ENCODE measurements at regions not wholly inside any gene's neighbourhood (a gene's known extent, or its start where the extent isn't known, plus 50 kb on each side); places are given as distances from the start of the nearest gene placed in this dataset.

GRCh38 chr12:28966046-28966780, 182.9 kb upstream of the FAR2 start:
- FAIRE-seq, result no peak
- CTCF ChIA-PET, result no interaction called here

More at GRCh38 chr12:28966046-28966780, 182.9 kb upstream of the FAR2 start:
- no peaks in the 10 kb centered on the region for H3K27me3 ChIP-seq (replicated peaks in 1 of 2; ENCODE audit: control insufficient read depth in 2 of 2, insufficient read depth in 2 of 2, low read length in 1 of 2)
- no peaks in the 10 kb centered on the region for H4K20me1 ChIP-seq (ENCODE audit: control insufficient read depth, insufficient read depth)
- H3K4me1 ChIP-seq (ENCODE audit: control insufficient read depth, insufficient read depth, low read length), result no peaks in the 10 kb centered on the region
- ChIA-PET SMC1A (ENCODE audit: uncharacterized antibody, unreplicated experiment) (interaction anchor here (1.1 kb wide), 1 partner anchor 429 kb away, joined by 3 read pairs; no protein-coding TSS in a partner anchor), POLR2A (no interaction called here), RAD21 (ENCODE audit: unreplicated experiment) (no interaction called here)
- H3K4me2 ChIP-seq (ENCODE audit: control insufficient read depth, insufficient read depth), result no peak overlapping the region
- no peaks in the 10 kb centered on the region for H3K79me2 ChIP-seq (ENCODE audit: control insufficient read depth, insufficient read depth, low read length)
- no peak for ATAC-seq
- no peak for TF ChIP-seq BCL11A (IDR thresholded peaks at IDR 0.05; ENCODE audit: low read depth, low read length)
- no peak for TF ChIP-seq TCF12 (IDR thresholded peaks at IDR 0.05; ENCODE audit: low read depth, low read length)
- no peak for TF ChIP-seq NFYB (IDR thresholded peaks at IDR 0.05; ENCODE audit: insufficient read depth, low read depth, low read length)
- no peak for TF ChIP-seq ZNF592 (IDR thresholded peaks at IDR 0.05)
- no peak for TF ChIP-seq RB1 (IDR thresholded peaks at IDR 0.05; ENCODE audit: borderline replicate concordance)
- TF ChIP-seq POLR2AphosphoS5 (IDR thresholded peaks at IDR 0.05; ENCODE audit: low read length), result no peak
- no peak for TF ChIP-seq BACH1 (IDR thresholded peaks at IDR 0.05; ENCODE audit: borderline replicate concordance)
- TF ChIP-seq TAF1 (IDR thresholded peaks at IDR 0.05; ENCODE audit: borderline replicate concordance, low read depth, low read length), result no peak
- no peak for TF ChIP-seq ZZZ3 (IDR thresholded peaks at IDR 0.05; ENCODE audit: control insufficient read depth, insufficient read length, low read depth)
- TF ChIP-seq ZNF217 (IDR thresholded peaks at IDR 0.05), result no peak
- TF ChIP-seq CREB1 (IDR thresholded peaks at IDR 0.05; ENCODE audit: low read depth), result no peak
- no peak for TF ChIP-seq KDM1A (IDR thresholded peaks at IDR 0.05; ENCODE audit: borderline replicate concordance)
- TF ChIP-seq NR2C1 (IDR thresholded peaks at IDR 0.05), result no peak
- H3K9me3 ChIP-seq (replicated peaks; ENCODE audit: control insufficient read depth, insufficient read depth, low read length), result no peaks in the 10 kb centered on the region
- no peak for DNase-seq (ENCODE audit: low read depth, low spot score)
- intact Hi-C loops (cut with micrococcal nuclease; ENCODE audit: unreplicated experiment), result no loop called here
- H3K36me3 ChIP-seq (ENCODE audit: control insufficient read depth in 2 of 2, insufficient read depth in 2 of 2, low read length in 1 of 2), result no peaks in the 10 kb centered on the region
- H2AFZ ChIP-seq (ENCODE audit: control insufficient read depth, low read depth, low read length), result no peak overlapping the region
- 14% methylated on average over 3 of the region's 3 CpGs for WGBS (ENCODE audit: insufficient coverage, insufficient replicate concordance, low lambda C conversion rate, missing lambda C conversion rate)
- in situ Hi-C loops (cut with MboI), result no loop called here
- H3K27ac ChIP-seq (ENCODE audit: control insufficient read depth, insufficient read depth), result no peak overlapping the region
- no peak overlapping the region for H3K4me3 ChIP-seq
- no TSS peak for BruUV-seq (replicated peaks)
- no peak overlapping the region for H3K9ac ChIP-seq (ENCODE audit: control insufficient read depth, insufficient read depth, low read length)
